Activated T-helper 1 cell treated with anti-CD3 and anti-CD28 coated beads, Interleukin-2, amount 50 U/mL, for 16 hours (primary cell): ENCODE measurements at regions not wholly inside any gene's neighbourhood (a gene's known extent, or its start where the extent isn't known, plus 50 kb on each side); places are given as distances from the start of the nearest gene placed in this dataset.
"Not testable (repeated sequence)": the region's sequence is repeated elsewhere in the genome, so short reads cannot be mapped to it uniquely, and the experiment has no call there.

Source experiments
- DNase-seq, 2 donors: peaks; one replicate each; pipeline ENCODE4 v3.0.0-alpha.2; 2020; ENCODE audit warnings: low read depth in 1 of 2, low spot score in 1 of 2

DNA sequence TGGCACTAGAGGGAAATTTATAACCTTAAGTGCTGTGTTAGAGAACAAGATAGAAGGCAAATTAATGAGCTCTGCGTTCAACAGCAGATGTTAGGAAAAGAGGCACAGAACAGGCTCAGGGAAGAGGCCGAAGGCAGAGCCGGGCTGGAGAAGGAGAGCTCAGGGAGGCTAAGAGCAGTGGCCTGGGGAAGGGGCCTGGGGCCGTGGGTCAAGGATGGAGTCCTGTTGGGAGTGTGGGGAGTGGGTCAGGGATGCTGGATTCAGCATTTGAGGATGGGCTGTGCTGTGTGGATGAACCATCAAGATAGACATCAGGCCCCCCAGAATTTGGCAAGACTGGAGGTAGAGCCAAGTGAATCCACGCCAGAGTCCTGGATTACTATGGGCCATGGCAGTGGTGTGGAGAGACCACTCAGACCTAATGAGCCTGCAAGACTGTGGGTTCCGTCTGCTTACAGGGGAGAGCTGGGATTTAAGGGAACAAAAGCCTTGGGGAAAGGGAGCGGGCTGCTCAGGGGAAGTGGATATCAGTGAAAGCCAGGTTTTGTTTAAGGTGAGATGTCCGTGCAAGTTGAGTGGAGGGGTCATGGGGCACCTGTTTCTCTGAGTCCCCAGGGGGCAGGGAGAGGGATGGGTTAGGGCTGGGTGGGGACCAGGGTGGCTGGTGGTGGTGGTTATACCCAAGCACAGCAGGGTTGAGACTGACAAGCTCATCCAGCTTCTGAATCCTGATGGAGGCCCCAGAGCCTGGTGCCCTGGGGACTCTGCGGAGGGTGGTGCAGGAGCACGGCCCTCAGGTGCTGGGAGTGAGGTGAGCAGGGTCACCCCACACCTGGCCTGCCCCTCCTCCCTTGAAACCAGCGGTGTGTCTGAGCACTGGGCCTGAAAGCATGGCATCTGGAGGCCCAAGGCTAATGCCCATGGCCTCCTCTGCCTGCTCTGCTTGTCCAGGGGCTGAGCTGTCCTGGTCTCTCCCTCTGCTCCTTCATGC, 101.7 kb downstream of the BMS1 start:
- DNase-seq = no peak

- no peak for DNase-seq
These were observed 103.1 kb downstream of the BMS1 start for GRCh38 chr10:42885491-42886270.

- no peak for DNase-seq
These were observed 105.3 kb downstream of the BMS1 start for GRCh38 chr10:42887734-42888503.

- DNase-seq = no peak
These were observed 106.0 kb downstream of the BMS1 start for GRCh38 chr10:42888504-42889095.

GRCh38 chr10:42896735-42897134, 114.1 kb downstream of the BMS1 start:
- DNase-seq = no peak

GRCh38 chr10:42898037-42898960, 115.7 kb downstream of the BMS1 start:
- no peak for DNase-seq

DNA sequence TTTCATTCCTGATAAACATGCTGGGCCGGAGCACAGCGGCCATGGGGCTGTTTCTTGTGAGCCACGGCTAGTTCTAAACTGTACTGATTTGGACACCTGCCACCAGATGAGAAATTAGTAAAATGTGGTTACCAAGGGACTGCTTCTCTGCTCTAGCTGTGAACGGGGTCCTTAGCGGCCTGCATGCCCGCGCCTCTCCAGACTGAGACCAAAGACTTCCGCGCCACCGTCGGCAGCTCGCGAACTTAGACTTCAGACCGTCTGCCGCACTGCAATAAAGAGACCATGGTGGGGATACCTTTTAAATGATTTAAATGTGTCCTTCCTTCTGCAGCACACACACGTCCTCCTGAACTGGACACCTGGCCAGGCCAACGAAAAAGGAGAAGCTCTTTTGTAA, 116.4 kb downstream of the BMS1 start:
- DNase-seq = no peak

- DNase-seq = not testable (repeated sequence)
These were observed 117.8 kb downstream of the BMS1 start for GRCh38 chr10:42900346-42900745.

DNA sequence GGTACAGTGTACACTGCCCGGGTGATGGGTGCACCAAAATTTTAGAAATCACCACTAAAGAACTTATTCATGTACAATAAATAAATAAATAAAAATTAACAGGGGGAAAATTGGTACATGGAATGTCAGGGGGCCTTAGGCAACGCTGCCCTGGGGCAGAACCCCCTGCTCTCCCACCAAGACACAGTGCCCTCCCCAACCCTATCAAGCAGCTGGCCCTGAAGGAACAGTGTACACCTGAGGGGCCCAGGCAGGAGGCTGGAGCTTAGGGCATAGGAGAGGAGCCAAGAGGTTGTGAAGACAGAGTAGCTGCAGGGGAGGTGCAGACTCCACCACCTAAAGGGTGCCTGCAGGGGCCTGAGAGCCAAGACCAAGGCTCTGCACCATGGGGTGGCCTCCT, 128.8 kb downstream of the BMS1 start:
- DNase-seq = no peak

GRCh38 chr10:42916974-42917373, 134.4 kb downstream of the BMS1 start:
- no peak for DNase-seq

DNA sequence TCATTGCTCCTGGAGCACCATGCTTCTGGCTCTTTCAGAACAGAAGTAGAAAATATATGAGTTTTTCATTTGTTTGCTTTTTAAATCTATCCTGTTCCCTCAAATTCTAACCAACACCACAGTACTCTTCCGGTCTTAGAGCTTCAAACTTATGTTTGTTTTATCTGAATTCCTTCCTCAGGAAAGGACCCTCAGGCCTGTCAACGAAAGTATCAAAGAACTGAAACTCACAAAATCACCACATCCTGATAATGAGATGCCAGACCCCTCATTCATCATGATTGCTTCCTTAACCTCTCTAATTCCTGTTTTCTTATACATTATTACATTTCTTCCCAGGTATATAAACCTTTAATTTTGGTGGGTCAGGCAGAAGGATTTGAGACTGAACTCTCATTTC, 135.2 kb downstream of the BMS1 start:
- no peak for DNase-seq

DNA sequence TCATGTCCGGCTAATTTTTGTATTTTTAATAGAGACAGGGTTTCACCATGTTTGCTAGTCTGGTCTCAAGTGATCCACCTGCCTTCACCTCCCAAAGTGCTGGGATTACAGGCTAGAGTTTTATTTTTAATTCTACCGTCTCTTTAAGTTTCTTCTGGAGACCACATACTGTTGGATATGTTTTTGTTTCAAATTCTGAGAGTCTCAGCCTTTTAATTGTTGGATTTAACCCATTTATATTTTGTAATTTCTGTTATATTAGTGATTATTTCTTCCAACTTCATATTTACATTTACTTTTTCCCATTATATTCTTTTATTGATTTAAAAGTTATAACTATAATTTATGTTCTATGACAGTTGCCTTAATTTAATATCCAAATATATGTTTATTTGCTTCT, 139.4 kb downstream of the BMS1 start:
- no peak for DNase-seq

GRCh38 chr10:42924484-42924883, 141.9 kb downstream of the BMS1 start:
- no peak for DNase-seq

DNA sequence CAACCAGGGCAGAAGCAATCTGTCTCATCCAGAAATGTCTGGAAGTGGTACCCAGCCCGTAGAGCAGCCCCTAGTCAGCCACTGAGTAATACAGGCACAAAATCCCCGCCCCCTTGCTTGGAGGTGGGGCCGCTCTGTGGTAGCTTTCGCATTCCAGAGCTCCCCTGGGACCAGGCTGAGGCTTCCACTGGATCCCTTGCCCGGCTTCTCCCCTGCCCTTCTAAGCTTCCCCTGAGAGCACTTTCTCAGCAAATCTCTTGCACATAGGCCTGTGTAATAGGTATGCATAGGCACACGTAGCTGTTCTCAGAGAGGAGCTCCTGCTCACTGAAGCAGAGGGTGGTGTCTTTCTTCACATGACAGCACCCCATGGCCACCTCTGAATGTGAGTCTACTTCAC, 144.2 kb downstream of the BMS1 start:
- no peak for DNase-seq

GRCh38 chr10:42928064-42928463, 145.5 kb downstream of the BMS1 start:
- no peak for DNase-seq

DNA sequence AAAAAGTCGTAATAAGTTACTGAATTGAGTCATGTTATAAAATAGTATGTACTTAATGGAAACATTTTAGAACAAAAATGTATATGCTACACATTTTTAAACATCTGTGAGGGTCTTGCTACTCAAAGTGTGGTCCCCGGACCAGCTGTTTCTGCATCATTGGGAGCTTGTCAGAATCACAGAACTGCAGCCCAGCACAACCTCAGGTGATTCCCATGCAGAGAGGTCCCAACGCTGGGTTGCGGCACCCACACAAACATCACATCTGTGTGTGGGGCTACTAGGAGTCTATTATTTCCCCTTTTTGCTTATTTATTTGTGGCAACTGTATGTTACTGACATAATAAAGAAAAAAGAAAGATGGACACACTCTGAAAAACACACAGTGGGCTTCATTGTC, 146.6 kb downstream of the BMS1 start:
- DNase-seq = no peak

DNA sequence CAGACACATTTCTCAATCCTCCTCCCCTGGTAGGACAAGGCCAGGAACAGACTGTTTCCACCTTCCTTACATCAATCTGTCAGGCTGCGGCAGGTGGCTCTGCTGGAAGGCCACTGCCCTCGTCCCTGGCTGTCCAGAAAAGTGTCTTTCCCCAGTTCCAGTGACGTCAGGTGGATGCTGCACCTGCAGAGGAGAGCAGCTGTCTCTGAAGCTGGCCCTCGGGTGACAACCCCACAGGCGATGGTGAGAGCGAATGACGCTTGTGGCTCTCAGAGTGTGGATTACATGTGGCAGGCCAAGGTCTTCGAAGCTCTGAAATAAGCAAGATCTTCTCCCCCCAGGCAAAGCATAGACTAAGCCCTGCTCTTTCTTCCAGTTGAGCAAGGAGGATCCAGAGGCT, 146.9 kb upstream of the RET start:
- no peak for DNase-seq

DNA sequence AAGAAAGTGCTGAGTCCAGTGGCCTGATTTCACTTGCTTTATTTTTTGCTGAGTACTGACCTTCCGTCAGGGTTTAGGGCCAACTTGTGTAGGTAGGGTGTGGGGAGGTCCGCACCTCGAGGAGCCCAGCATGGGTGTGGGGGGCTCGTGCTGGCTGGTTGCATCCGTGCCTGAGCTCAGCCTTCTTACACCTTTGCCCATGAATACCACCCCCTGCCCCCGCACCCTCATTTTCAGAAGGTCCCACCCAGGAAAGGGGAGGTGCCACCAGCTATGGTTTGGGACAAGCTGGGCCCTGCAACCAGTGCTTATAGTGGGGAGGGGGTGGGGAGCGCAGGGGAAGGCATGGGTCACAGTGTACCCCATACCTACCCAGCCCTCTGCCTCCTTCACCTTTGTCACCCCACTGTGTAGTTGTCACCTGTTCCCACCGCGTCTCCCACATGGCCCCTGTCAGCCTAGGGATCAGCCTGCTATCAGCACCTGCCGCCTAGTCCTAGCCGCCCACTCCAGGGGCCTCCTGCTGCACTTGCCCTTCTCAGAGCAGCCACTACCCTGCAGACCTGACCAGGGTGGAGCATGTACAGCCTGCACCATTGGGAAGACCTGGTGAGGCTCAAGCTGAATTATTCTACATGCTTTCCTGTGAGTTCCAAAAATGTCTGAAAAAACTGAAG, 146.2 kb upstream of the RET start:
- DNase-seq = no peak

DNA sequence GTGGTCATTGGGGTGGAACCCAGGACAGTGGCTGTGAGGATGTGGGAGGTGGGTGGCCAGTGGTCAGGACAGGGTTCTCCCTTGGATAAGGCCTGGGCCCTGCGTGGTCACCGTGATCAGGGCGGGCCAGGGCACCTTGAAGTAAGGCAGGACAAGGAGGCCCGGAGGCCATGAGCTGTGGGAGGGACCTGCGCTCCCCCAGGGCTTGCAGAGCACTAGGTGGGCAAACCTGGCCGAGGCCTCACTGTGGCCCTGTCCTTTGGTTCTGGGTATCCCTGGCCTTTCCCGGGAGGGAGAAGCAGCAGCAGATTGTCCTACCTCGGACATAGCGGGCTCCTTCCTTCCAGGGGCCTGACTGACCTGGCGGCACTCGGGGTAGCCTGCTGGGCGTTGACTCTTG, 144.8 kb upstream of the RET start:
- DNase-seq = no peak
